AG10803 (cell line): ENCODE measurements at regions not wholly inside any gene's neighbourhood (a gene's known extent, or its start where the extent isn't known, plus 50 kb on each side); places are given as distances from the start of the nearest gene placed in this dataset.

Experiments used
- DNase-seq: peaks from one replicate; pipeline ENCODE4 v3.0.0; 2010; ENCODE audit warnings: low read depth
- H3K4me3 ChIP-seq: 2 replicates; pipeline ENCODE4 v1.5.1; 2011; ENCODE audit warnings: mild to moderate bottlenecking, low read length, control low read depth
- CTCF ChIP-seq: conservative IDR thresholded peaks from 2 replicates; pipeline ENCODE4 v1.5.1; 2011; ENCODE audit warnings: mild to moderate bottlenecking, low read length, control low read depth, inconsistent platforms

GRCh38 chr11:69358398-69359020, 64.6 kb downstream of the MYEOV start:
- H3K4me3 ChIP-seq: no peak overlapping the region
- no peak for TF ChIP-seq CTCF
- DNase-seq: no peak

GRCh38 chr11:69359735-69360480, 66.0 kb downstream of the MYEOV start:
- peak; percentile 59 for DNase-seq
- no peak overlapping the region for H3K4me3 ChIP-seq
- TF ChIP-seq CTCF: no peak

- no peak overlapping the region for H3K4me3 ChIP-seq
- no peak for DNase-seq
- no peak for TF ChIP-seq CTCF
Observed at GRCh38 chr11:69360606-69361005, 66.7 kb downstream of the MYEOV start.

GRCh38 chr11:69361048-69361447, 67.1 kb downstream of the MYEOV start:
- no peak overlapping the region for H3K4me3 ChIP-seq
- TF ChIP-seq CTCF: no peak
- DNase-seq: no peak

GRCh38 chr11:69361466-69361865, 67.5 kb downstream of the MYEOV start:
- no peak for DNase-seq
- no peak overlapping the region for H3K4me3 ChIP-seq
- TF ChIP-seq CTCF: no peak

- no peak overlapping the region for H3K4me3 ChIP-seq
- no peak for DNase-seq
- no peak for TF ChIP-seq CTCF
Observed at GRCh38 chr11:69362315-69362714, 68.4 kb downstream of the MYEOV start.

GRCh38 chr11:69364921-69365320, 71.0 kb downstream of the MYEOV start:
- TF ChIP-seq CTCF: no peak
- H3K4me3 ChIP-seq: no peak overlapping the region
- no peak for DNase-seq
